ENCODE measurements at regions not wholly inside any gene's neighbourhood (a gene's known extent, or its start where the extent isn't known, plus 50 kb on each side); places are given as distances from the start of the nearest gene placed in this dataset.

DNA sequence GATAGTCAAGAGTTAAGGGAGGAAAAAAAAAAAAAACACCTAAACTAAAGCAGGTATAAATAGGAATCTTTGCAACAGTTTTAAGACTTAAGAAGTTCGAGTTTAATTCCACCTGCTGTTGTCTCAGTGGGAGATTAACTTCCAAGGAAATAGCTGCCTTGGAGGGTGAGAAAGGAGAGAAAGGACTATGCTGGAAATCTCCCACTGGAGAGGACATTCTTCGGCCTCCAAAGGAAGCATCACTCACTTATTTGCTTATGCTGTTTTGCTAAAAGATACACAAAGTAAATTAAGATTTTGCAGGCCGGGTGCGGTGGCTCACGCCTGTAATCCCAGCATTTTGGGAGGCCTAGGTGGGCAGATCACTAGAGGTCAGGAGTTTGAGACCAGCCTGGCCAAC is 317.9 kb upstream of the MPDZ start:
- TF ChIP-seq, protein P1, sequence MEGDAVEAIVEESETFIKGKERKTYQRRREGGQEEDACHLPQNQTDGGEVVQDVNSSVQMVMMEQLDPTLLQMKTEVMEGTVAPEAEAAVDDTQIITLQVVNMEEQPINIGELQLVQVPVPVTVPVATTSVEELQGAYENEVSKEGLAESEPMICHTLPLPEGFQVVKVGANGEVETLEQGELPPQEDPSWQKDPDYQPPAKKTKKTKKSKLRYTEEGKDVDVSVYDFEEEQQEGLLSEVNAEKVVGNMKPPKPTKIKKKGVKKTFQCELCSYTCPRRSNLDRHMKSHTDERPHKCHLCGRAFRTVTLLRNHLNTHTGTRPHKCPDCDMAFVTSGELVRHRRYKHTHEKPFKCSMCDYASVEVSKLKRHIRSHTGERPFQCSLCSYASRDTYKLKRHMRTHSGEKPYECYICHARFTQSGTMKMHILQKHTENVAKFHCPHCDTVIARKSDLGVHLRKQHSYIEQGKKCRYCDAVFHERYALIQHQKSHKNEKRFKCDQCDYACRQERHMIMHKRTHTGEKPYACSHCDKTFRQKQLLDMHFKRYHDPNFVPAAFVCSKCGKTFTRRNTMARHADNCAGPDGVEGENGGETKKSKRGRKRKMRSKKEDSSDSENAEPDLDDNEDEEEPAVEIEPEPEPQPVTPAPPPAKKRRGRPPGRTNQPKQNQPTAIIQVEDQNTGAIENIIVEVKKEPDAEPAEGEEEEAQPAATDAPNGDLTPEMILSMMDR (IDR thresholded peaks at IDR 0.05; ENCODE audit: low read depth, low read length): no peak
- no peak for DNase-seq
- H3K4me1 ChIP-seq: no peaks in the 10 kb centered on the region; the same call in 1 of the 2 replicates
- H3K9me3 ChIP-seq: no peaks in the 10 kb centered on the region
- H3K27me3 ChIP-seq: no peaks in the 10 kb centered on the region
- no peaks in the 10 kb centered on the region for H3K36me3 ChIP-seq
- no peak overlapping the region for H3K4me3 ChIP-seq (ENCODE audit: low read depth, low read length)

DNA sequence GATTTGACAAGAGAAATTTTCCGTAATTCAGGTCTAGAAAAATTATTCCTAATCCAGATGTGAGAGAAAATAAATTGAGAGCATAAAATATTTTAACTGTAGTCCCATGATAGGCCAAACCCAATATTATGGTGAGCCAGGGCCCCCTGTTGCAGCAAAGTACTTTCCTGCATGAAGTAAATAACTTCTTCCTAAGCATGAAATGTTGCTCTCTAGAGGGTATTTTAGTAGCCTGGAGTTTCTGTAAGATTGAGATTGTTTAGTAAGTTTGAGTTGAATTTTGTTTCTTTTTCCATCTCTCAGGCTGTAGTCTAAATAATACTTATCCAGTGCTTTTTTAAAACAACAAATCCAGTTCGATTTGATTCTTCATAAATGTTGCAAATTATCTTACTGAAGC is 317.5 kb upstream of the MPDZ start:
- no peaks in the 10 kb centered on the region; the same call in 1 of the 2 replicates for H3K4me1 ChIP-seq
- H3K4me3 ChIP-seq (ENCODE audit: low read depth, low read length): no peak overlapping the region
- H3K27me3 ChIP-seq: no peaks in the 10 kb centered on the region
- TF ChIP-seq, protein P1 (IDR thresholded peaks at IDR 0.05; ENCODE audit: low read depth, low read length): no peak
- DNase-seq: no peak
- no peaks in the 10 kb centered on the region for H3K9me3 ChIP-seq
- H3K36me3 ChIP-seq: no peaks in the 10 kb centered on the region

DNA sequence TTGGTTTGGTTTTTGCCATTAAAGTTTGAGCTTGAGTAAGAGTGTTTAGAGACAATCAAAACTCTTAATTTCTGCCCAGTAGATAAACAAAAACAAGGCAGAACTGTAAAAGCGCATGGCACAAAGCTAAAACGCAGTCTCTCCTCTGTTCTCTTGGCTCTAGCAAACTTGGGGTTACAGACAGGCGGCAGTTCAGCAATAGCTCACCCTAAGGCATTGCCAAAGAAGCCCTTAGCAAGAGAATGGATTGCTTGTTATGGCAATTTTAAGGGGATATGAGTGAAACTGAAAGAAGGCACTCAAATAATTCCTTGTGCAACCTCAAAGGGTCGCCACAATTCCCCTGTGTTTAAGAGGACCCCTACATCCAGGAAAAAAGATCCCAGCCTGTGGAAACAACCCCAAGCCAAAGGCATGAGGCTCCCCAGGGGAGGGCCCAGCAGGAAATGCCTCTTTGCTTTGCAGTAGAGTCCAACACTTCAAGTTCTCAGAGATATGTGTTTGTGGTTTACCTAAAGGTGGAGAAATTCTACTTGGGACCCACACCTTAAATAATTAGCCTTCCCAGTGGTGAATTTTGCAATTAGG is 317.0 kb upstream of the MPDZ start:
- Histone ChIP-seq H3K4me3 (ENCODE audit: low read depth, low read length) (no peak overlapping the region), H3K9me3 (no peaks in the 10 kb centered on the region), H3K4me1 (no peaks in the 10 kb centered on the region; the same call in 1 of the 2 replicates), H3K27me3 (no peaks in the 10 kb centered on the region), H3K36me3 (no peaks in the 10 kb centered on the region)
- no peak for DNase-seq
- TF ChIP-seq, protein P1 (IDR thresholded peaks at IDR 0.05; ENCODE audit: low read depth, low read length): no peak

DNA sequence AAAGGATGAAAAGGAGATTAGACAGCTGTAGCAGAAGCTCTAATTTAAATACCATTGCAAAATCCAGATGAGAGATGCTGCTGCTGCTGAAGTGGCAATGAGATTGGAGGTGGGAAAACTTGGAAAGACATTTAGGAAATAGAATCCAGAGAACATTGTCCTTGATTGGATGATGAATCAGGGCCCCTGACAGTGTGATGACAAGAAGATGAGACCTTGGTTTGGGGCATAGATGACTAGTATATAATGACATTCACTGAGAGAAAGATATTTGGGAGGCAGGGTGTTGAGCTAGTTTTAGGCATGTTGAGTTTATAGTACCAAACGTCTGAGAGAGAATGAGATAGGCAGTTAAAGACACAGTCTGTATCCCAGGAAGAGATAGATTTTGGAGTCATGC is 311.5 kb upstream of the MPDZ start:
- no peaks in the 10 kb centered on the region; the same call in 1 of the 2 replicates for H3K4me1 ChIP-seq
- TF ChIP-seq, protein P1 (IDR thresholded peaks at IDR 0.05; ENCODE audit: low read depth, low read length): no peak
- H3K4me3 ChIP-seq (ENCODE audit: low read depth, low read length): no peak overlapping the region
- no peaks in the 10 kb centered on the region for H3K9me3 ChIP-seq
- H3K36me3 ChIP-seq: no peaks in the 10 kb centered on the region
- no peaks in the 10 kb centered on the region for H3K27me3 ChIP-seq
- no peak for DNase-seq

DNA sequence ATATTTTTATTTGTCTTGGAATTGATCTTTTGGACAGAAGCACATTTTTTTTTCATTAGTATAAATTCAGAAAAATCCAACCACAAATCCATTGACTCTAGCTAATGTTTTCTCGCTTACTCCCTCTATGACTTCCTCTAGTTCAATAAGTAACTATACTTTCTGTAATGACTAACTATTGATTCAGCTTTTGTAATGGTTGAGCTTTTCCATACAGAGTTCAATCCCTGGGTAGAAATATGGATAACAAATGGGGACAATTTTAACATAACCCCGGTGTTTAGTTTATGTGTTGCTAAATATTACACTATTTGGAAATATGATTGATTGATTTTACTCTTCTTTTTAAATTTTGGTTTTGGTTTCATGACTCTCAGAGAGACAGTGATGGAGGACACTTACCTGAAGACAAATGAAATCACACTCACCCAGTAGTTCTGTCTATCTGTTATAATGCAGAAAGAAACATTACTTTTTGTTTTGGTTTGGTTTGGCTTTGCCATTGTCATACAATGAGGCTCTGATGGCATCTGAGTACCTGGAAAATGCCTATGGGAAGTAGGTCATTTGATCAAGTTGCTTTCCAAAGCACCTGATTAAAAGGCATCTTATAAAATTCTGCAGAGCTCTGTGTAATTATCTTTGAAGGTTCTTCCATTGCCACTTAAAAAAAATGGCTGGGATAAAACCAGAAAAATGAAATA is 309.7 kb upstream of the MPDZ start:
- TF ChIP-seq, protein P1 (IDR thresholded peaks at IDR 0.05; ENCODE audit: low read depth, low read length): no peak
- no peaks in the 10 kb centered on the region for H3K9me3 ChIP-seq
- H3K36me3 ChIP-seq: no peaks in the 10 kb centered on the region
- no peak for DNase-seq
- H3K4me1 ChIP-seq: no peaks in the 10 kb centered on the region; the same call in 1 of the 2 replicates
- H3K27me3 ChIP-seq: no peaks in the 10 kb centered on the region
- H3K4me3 ChIP-seq (ENCODE audit: low read depth, low read length): no peak overlapping the region

Data from BE2C (cell line).